ENCODE measurements at regions not wholly inside any gene's neighbourhood (a gene's known extent, or its start where the extent isn't known, plus 50 kb on each side); places are given as distances from the start of the nearest gene placed in this dataset.

GRCh38 chr2:129275706-129276105, 703.8 kb upstream of the RAB6C start:
- Histone ChIP-seq H3K27ac (ENCODE audit: poor library complexity, severe bottlenecking) (no peak overlapping the region), H3K27me3 (ENCODE audit: insufficient read depth, poor library complexity, severe bottlenecking) (no peaks in the 10 kb centered on the region), H3K9me3 (ENCODE audit: severe bottlenecking) (no peaks in the 10 kb centered on the region), H3K4me1 (ENCODE audit: insufficient read depth, poor library complexity, severe bottlenecking) (no peaks in the 10 kb centered on the region), H3K36me3 (ENCODE audit: low read depth) (no peaks in the 10 kb centered on the region), H3K4me3 (ENCODE audit: severe bottlenecking) (no peak overlapping the region)
- ATAC-seq (ENCODE audit: low read depth): no peak
- no peak for TF ChIP-seq CTCF (IDR thresholded peaks at IDR 0.05; ENCODE audit: poor library complexity, severe bottlenecking)
- no peak for DNase-seq (ENCODE audit: low spot score)

DNA sequence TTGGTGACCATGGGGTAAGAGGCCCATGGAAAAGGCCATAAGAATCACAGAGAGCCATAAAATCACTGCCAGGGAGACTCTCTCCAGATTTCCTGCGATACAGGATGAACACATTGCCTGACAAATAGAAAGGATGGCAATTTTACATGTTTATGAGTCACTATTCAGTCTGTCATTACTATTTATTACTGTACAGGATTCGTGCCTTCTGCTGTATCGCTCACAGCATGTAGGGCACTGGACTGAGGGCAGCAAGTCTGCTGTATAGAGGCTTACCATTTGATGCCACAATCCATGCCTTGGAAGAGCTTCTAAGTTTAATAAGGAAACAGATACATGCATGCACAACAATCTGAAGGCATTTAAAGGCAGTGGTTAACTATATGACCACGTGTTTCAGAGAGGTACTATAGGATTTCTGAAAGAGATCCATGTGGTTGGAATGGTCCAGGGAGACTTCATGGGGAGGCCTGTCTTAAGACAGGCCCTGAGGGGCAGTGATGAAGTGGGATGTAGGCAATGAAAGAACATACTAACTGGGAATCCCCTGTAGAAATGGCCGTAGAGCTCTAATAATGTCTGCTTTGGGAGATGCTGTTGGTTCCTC, 702.4 kb upstream of the RAB6C start:
- Histone ChIP-seq H3K4me3 (ENCODE audit: severe bottlenecking) (no peak overlapping the region), H3K27ac (ENCODE audit: poor library complexity, severe bottlenecking) (no peak overlapping the region), H3K36me3 (ENCODE audit: low read depth) (no peaks in the 10 kb centered on the region), H3K27me3 (ENCODE audit: insufficient read depth, poor library complexity, severe bottlenecking) (no peaks in the 10 kb centered on the region), H3K4me1 (ENCODE audit: insufficient read depth, poor library complexity, severe bottlenecking) (no peaks in the 10 kb centered on the region), H3K9me3 (ENCODE audit: severe bottlenecking) (no peaks in the 10 kb centered on the region)
- TF ChIP-seq CTCF (IDR thresholded peaks at IDR 0.05; ENCODE audit: poor library complexity, severe bottlenecking): no peak
- ATAC-seq (ENCODE audit: low read depth) (no peak), DNase-seq (ENCODE audit: low spot score) (no peak)

DNA sequence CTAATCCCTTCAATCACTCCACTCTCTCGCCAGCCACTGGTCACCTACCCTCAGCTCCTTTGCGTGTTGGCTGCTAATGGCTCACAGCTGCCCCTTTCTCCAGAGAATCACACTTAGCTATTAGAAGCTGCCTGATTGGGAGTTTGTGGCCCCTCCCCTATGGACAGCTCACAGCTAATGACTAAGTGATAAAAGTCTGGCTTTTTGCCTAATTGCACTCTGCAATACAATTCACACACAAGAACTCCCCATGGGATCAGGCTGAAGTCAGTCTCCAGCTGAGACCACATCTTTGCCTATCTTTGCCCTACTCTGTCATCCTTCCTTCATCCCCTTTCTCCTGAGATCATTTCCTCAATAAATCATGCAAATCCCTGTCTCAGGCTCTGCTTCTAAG, 701.9 kb upstream of the RAB6C start:
- Histone ChIP-seq H3K9me3 (ENCODE audit: severe bottlenecking) (no peaks in the 10 kb centered on the region), H3K36me3 (ENCODE audit: low read depth) (no peaks in the 10 kb centered on the region), H3K4me3 (ENCODE audit: severe bottlenecking) (no peak overlapping the region), H3K27me3 (ENCODE audit: insufficient read depth, poor library complexity, severe bottlenecking) (no peaks in the 10 kb centered on the region), H3K4me1 (ENCODE audit: insufficient read depth, poor library complexity, severe bottlenecking) (no peaks in the 10 kb centered on the region), H3K27ac (ENCODE audit: poor library complexity, severe bottlenecking) (no peak overlapping the region)
- ATAC-seq (ENCODE audit: low read depth) (no peak), DNase-seq (ENCODE audit: low spot score) (no peak)
- no peak for TF ChIP-seq CTCF (IDR thresholded peaks at IDR 0.05; ENCODE audit: poor library complexity, severe bottlenecking)

DNA sequence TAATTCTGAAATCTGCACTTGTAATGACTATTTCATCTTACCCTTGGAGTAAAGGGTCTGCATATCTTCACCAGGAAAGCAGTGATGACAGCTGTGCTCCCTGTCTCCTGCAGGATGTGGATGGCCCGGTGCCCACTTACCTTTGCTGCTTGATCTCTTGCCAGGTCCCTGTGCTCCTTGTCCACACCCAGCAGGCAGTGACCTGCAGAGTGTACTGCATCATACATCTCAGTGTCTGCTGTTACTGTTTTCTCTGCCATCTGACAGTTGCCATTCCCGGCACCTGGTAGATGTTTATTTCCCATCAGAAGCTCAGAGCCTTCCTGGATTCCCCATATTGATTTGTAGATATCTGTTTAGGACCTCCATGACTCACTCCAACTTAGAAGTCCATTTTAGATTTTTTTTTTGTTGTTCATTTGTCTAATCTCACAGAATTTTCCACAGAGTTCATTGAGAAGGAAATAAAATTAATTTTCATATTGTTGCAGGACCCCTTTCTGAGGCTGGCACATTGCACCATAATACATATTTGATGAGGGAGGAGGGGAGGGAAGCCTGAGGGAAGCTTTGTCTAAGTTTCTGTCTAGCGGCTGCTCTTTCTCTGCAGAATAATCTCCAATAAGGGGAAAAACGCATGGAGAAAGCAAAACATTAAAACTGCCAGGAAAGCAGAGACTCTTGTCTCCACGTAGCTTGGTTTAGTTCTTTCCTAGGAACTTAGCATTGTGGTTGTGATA, 697.5 kb upstream of the RAB6C start:
- no peaks in the 10 kb centered on the region for H3K9me3 ChIP-seq (ENCODE audit: severe bottlenecking)
- H3K27ac ChIP-seq (ENCODE audit: poor library complexity, severe bottlenecking): no peak overlapping the region
- no peak for TF ChIP-seq CTCF (IDR thresholded peaks at IDR 0.05; ENCODE audit: poor library complexity, severe bottlenecking)
- H3K27me3 ChIP-seq (ENCODE audit: insufficient read depth, poor library complexity, severe bottlenecking): no peaks in the 10 kb centered on the region
- ATAC-seq (ENCODE audit: low read depth): no peak
- DNase-seq (ENCODE audit: low spot score): no peak
- H3K4me3 ChIP-seq (ENCODE audit: severe bottlenecking): no peak overlapping the region
- H3K36me3 ChIP-seq (ENCODE audit: low read depth): no peaks in the 10 kb centered on the region
- H3K4me1 ChIP-seq (ENCODE audit: insufficient read depth, poor library complexity, severe bottlenecking): no peaks in the 10 kb centered on the region

- Histone ChIP-seq H3K36me3 (ENCODE audit: low read depth) (no peaks in the 10 kb centered on the region), H3K27me3 (ENCODE audit: insufficient read depth, poor library complexity, severe bottlenecking) (no peaks in the 10 kb centered on the region), H3K4me1 (ENCODE audit: insufficient read depth, poor library complexity, severe bottlenecking) (no peaks in the 10 kb centered on the region), H3K9me3 (ENCODE audit: severe bottlenecking) (no peaks in the 10 kb centered on the region), H3K4me3 (ENCODE audit: severe bottlenecking) (no peak overlapping the region), H3K27ac (ENCODE audit: poor library complexity, severe bottlenecking) (no peak overlapping the region)
- no peak for ATAC-seq (ENCODE audit: low read depth)
- no peak for DNase-seq (ENCODE audit: low spot score)
- no peak for TF ChIP-seq CTCF (IDR thresholded peaks at IDR 0.05; ENCODE audit: poor library complexity, severe bottlenecking)
These were observed 694.5 kb upstream of the RAB6C start for GRCh38 chr2:129285012-129285411.
